BE2C (cell line): ENCODE measurements at regions not wholly inside any gene's neighbourhood (a gene's known extent, or its start where the extent isn't known, plus 50 kb on each side); places are given as distances from the start of the nearest gene placed in this dataset.
"Not testable (repeated sequence)": the region's sequence is repeated elsewhere in the genome, so short reads cannot be mapped to it uniquely, and the experiment has no call there.

Experiments used
- DNase-seq: peaks from one replicate; pipeline ENCODE4 v3.0.0-alpha.2; 2020
- H3K27me3 ChIP-seq: fragments of 250-450 bp; sonication (Bioruptor Pico); 2 replicates; pipeline ENCODE4 v1.5.1; 2020; ENCODE audit warnings: mild to moderate bottlenecking
- H3K36me3 ChIP-seq: fragments of 250-450 bp; sonication (Bioruptor Pico); 2 replicates; pipeline ENCODE4 v1.5.1; 2020; ENCODE audit warnings: mild to moderate bottlenecking
- H3K4me1 ChIP-seq: fragments of 250-450 bp; sonication (Bioruptor Pico); 2 replicates; pipeline ENCODE4 v1.5.1; 2020
- H3K4me3 ChIP-seq: 2 replicates; pipeline ENCODE4 v1.5.1; 2011; ENCODE audit warnings: low read depth, low read length
- H3K9me3 ChIP-seq: fragments of 250-450 bp; sonication (Bioruptor Pico); 2 replicates; pipeline ENCODE4 v1.5.1; 2020
- TF ChIP-seq, protein P1 (sequence below): IDR thresholded peaks from 2 replicates; pipeline ENCODE4 v1.5.1; 2012; ENCODE audit warnings: mild to moderate bottlenecking, low read depth, low read length

- H3K4me3 ChIP-seq, result no peak overlapping the region
- TF ChIP-seq, protein P1, sequence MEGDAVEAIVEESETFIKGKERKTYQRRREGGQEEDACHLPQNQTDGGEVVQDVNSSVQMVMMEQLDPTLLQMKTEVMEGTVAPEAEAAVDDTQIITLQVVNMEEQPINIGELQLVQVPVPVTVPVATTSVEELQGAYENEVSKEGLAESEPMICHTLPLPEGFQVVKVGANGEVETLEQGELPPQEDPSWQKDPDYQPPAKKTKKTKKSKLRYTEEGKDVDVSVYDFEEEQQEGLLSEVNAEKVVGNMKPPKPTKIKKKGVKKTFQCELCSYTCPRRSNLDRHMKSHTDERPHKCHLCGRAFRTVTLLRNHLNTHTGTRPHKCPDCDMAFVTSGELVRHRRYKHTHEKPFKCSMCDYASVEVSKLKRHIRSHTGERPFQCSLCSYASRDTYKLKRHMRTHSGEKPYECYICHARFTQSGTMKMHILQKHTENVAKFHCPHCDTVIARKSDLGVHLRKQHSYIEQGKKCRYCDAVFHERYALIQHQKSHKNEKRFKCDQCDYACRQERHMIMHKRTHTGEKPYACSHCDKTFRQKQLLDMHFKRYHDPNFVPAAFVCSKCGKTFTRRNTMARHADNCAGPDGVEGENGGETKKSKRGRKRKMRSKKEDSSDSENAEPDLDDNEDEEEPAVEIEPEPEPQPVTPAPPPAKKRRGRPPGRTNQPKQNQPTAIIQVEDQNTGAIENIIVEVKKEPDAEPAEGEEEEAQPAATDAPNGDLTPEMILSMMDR, result no peak
- DNase-seq, result no peak
- H3K36me3 ChIP-seq, result no peaks in the 10 kb centered on the region
- no peaks in the 10 kb centered on the region for H3K27me3 ChIP-seq
- no peaks in the 10 kb centered on the region for H3K4me1 ChIP-seq
- H3K9me3 ChIP-seq, result no peaks in the 10 kb centered on the region; the same call in 1 of the 2 replicates
These were observed 426.0 kb upstream of the ISX start for GRCh38 chr22:34639911-34640310.

DNA sequence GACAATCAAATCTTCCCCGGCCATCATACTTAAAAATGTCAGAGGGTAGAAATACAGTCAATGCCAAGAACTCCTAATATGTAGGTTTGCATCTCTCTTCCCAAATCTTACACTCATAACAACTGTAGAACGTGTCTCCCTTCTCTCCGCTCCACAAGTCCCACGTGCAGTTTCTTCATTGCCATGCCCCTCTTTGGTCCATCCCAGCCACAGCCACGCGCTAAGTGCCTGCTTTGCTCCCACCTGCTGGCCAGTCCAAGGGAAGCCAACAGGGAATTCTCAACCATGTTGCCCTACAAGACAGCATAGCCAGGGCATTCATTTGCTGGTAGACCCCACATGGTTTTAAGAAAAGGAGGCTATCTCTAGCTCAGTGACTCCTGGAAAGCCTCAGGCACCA lies 420.6 kb upstream of the ISX start:
- H3K9me3 ChIP-seq, result no peaks in the 10 kb centered on the region
- no peaks in the 10 kb centered on the region for H3K36me3 ChIP-seq
- no peak for DNase-seq
- no peak overlapping the region for H3K4me3 ChIP-seq
- H3K4me1 ChIP-seq, result no peaks in the 10 kb centered on the region
- TF ChIP-seq, protein P1, result no peak
- H3K27me3 ChIP-seq, result no peaks in the 10 kb centered on the region

- no peaks in the 10 kb centered on the region for H3K4me1 ChIP-seq
- no peaks in the 10 kb centered on the region; the same call in 1 of the 2 replicates for H3K9me3 ChIP-seq
- H3K27me3 ChIP-seq, result no peaks in the 10 kb centered on the region
- no peaks in the 10 kb centered on the region for H3K36me3 ChIP-seq
- no peak overlapping the region for H3K4me3 ChIP-seq
- TF ChIP-seq, protein P1, result no peak
- DNase-seq, result no peak
These were observed 397.0 kb upstream of the ISX start for GRCh38 chr22:34669001-34669400.

- DNase-seq, H3K4me3 ChIP-seq: not testable (repeated sequence)
These were observed 382.9 kb upstream of the ISX start for GRCh38 chr22:34683031-34683430.

DNA sequence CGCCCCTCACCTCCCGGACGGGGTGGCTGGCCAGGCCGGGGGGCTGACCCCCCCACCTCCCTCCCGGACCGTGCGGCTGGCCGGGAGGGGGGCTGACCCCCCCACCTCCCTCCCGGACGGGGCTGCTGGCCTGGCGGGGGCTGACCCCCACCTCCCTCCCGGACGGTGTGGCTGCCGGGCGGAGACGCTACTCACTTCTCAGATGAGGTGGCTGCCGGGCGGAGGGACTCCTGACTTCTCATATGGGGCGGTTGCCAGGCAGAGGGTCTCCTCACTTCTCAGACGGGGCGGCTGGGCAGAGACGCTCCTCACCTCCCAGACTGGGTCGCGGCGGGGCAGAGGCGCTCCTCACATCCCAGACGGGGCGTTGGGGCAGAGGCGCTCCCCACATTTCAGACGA lies 381.7 kb upstream of the ISX start:
- H3K4me3 ChIP-seq, H3K4me1 ChIP-seq, DNase-seq, H3K9me3 ChIP-seq, H3K36me3 ChIP-seq, H3K27me3 ChIP-seq: not testable (repeated sequence)

More at GRCh38 chr22:34683031-34683430, 382.9 kb upstream of the ISX start:
- not testable (repeated sequence) for H3K36me3 ChIP-seq, H3K9me3 ChIP-seq, H3K27me3 ChIP-seq, H3K4me1 ChIP-seq

GRCh38 chr22:34687116-34687515 lies 378.8 kb upstream of the ISX start:
- no peaks in the 10 kb centered on the region for H3K9me3 ChIP-seq
- no peak for DNase-seq

DNA sequence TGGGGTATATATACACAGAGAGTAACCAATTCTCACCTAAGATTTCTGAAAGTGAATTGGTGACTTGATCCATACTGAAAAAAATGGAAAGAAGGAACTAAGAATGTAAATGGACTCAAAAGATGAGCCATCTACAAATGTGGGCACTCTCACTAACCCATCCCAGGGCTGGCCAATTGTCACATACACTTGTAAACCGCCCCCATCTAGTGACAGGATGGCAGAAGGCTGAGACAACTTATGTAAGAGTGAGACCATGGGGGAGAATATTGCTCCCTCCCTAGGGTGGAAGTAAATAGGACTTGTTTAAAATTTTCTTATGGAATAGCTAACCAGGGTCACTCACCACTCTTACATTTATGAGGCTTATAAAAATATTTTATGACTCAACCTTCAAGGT lies 377.1 kb upstream of the ISX start:
- no peak overlapping the region for H3K4me3 ChIP-seq
- no peak for DNase-seq
- TF ChIP-seq, protein P1, result no peak

More at GRCh38 chr22:34687116-34687515, 378.8 kb upstream of the ISX start:
- Histone ChIP-seq H3K27me3 (no peaks in the 10 kb centered on the region), H3K4me3 (no peak overlapping the region), H3K36me3 (no peaks in the 10 kb centered on the region), H3K4me1 (no peaks in the 10 kb centered on the region)
- TF ChIP-seq, protein P1, result no peak

More for the DNA sequence above, 377.1 kb upstream of the ISX start:
- no peaks in the 10 kb centered on the region for H3K27me3 ChIP-seq
- 0 out of 2 replicates have a peak, but pooled peaks cover 2% of the 10 kb centered on the region for H3K9me3 ChIP-seq
- H3K36me3 ChIP-seq, result no peaks in the 10 kb centered on the region
- no peaks in the 10 kb centered on the region for H3K4me1 ChIP-seq
